SKM-1 treated with dmso at 0.1 percent for 144 hours (cell line): ENCODE measurements at regions not wholly inside any gene's neighbourhood (a gene's known extent, or its start where the extent isn't known, plus 50 kb on each side); places are given as distances from the start of the nearest gene placed in this dataset.

ENCODE experiments used
- DNase-seq: peaks from one replicate; lab custom pipeline; 2025; ENCODE audit not compliant: unreplicated experiment; lab: John Stamatoyannopoulos, UW

- DNase-seq = no peak
Measured at GRCh38 chr14:61625165-61625564, 70.1 kb upstream of the HIF1A start.

GRCh38 chr14:61627612-61628011 lies 67.7 kb upstream of the HIF1A start:
- no peak for DNase-seq

- no peak for DNase-seq
Measured at GRCh38 chr14:61628016-61628725, 67.1 kb upstream of the HIF1A start.

GRCh38 chr14:61630399-61631044 lies 64.8 kb upstream of the HIF1A start:
- no peak for DNase-seq

GRCh38 chr14:61631045-61631687 lies 64.1 kb upstream of the HIF1A start:
- DNase-seq = no peak

- DNase-seq = no peak
Measured at GRCh38 chr14:61632401-61632800, 62.9 kb upstream of the HIF1A start.

GRCh38 chr14:61632807-61633206 lies 62.5 kb upstream of the HIF1A start:
- no peak for DNase-seq

- DNase-seq = no peak
Measured at GRCh38 chr14:61636291-61636690, 59.0 kb upstream of the HIF1A start.

- no peak for DNase-seq
Measured at GRCh38 chr14:61636779-61637178, 58.5 kb upstream of the HIF1A start.

- DNase-seq = no peak
Measured at GRCh38 chr14:61638595-61639387, 56.5 kb upstream of the HIF1A start.

GRCh38 chr14:61640158-61641136 lies 54.9 kb upstream of the HIF1A start:
- no peak for DNase-seq

- no peak for DNase-seq
Measured at GRCh38 chr14:61641914-61642613, 53.2 kb upstream of the HIF1A start.

GRCh38 chr14:61642614-61642982 lies 52.7 kb upstream of the HIF1A start:
- no peak for DNase-seq

GRCh38 chr14:61643555-61643954 lies 51.8 kb upstream of the HIF1A start:
- DNase-seq = no peak

- no peak for DNase-seq
Measured at GRCh38 chr14:61644175-61644574, 51.1 kb upstream of the HIF1A start.

- no peak for DNase-seq
Measured at GRCh38 chr14:61644834-61645233, 50.5 kb upstream of the HIF1A start.

GRCh38 chr14:61645247-61645646 lies 50.1 kb upstream of the HIF1A start:
- no peak for DNase-seq
